Activated T-helper 2 cell treated with anti-CD3 and anti-CD28 coated beads, Interferon-gamma antibody, Interleukin-2, Interleukin-4, amounts not matched to agents 10 μg/mL and 5 μg/mL and 100 μg/mL, durations not matched to agents 14 hours and 24 hours and 36 hours (primary cell): ENCODE measurements at regions not wholly inside any gene's neighbourhood (a gene's known extent, or its start where the extent isn't known, plus 50 kb on each side); places are given as distances from the start of the nearest gene placed in this dataset.
"Not testable (repeated sequence)": the region's sequence is repeated elsewhere in the genome, so short reads cannot be mapped to it uniquely, and the experiment has no call there.

ENCODE experiments used
- DNase-seq: peaks from one replicate; pipeline ENCODE4 v3.0.0; 2021; ENCODE audit warnings: low spot score
- H3K27ac Mint-ChIP-seq: one replicate; pipeline ENCODE4 v1.8.0; 2021; ENCODE audit warnings: mixed read lengths
- H3K27me3 Mint-ChIP-seq: one replicate; pipeline ENCODE4 v1.8.0; 2021; ENCODE audit warnings: low read depth, mixed read lengths
- H3K36me3 Mint-ChIP-seq: one replicate; pipeline ENCODE4 v1.8.0; 2021; ENCODE audit warnings: low read depth, mixed read lengths
- H3K4me1 Mint-ChIP-seq: one replicate; pipeline ENCODE4 v1.8.0; 2021; ENCODE audit warnings: low read depth, mixed read lengths
- H3K4me3 Mint-ChIP-seq: one replicate; pipeline ENCODE4 v1.8.0; 2021; ENCODE audit warnings: low read depth, mild to moderate bottlenecking, moderate library complexity, mixed read lengths
- H3K9me3 Mint-ChIP-seq: one replicate; pipeline ENCODE4 v1.8.0; 2021; ENCODE audit warnings: mixed read lengths
- intact Hi-C: fragments of 100-400 bp; cut with micrococcal nuclease; formaldehyde crosslinking; loops from one replicate; pipeline ENCODE4 v1.15.1; 2023

DNA sequence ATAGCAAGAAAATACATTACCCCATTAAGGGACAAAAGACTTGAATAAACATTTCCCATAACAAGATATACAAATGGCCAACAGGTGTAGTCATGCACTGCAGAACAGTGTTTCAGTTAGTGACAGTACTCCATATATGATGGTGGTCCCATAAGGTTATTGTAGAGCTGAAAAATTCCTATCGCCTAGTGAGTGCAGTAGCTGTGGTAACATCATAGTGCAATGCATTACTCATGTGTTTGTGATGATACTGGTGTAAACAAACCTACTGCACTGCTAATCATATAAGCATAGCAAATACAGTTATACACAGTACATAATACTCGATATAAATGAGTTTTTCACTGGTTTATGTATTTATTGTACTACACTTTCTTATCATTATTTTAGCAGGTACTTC lies 168.7 kb downstream of the C12orf75 start:
- no peak overlapping the region for H3K4me3 Mint-ChIP-seq
- H3K9me3 Mint-ChIP-seq = peaks cover 4% of the 10 kb centered on the region
- H3K27ac Mint-ChIP-seq = no peak overlapping the region
- no peak for DNase-seq
- intact Hi-C loops = no loop called here
- no peaks in the 10 kb centered on the region for H3K4me1 Mint-ChIP-seq
- H3K36me3 Mint-ChIP-seq = no peaks in the 10 kb centered on the region
- H3K27me3 Mint-ChIP-seq = peaks cover 5% of the 10 kb centered on the region

DNA sequence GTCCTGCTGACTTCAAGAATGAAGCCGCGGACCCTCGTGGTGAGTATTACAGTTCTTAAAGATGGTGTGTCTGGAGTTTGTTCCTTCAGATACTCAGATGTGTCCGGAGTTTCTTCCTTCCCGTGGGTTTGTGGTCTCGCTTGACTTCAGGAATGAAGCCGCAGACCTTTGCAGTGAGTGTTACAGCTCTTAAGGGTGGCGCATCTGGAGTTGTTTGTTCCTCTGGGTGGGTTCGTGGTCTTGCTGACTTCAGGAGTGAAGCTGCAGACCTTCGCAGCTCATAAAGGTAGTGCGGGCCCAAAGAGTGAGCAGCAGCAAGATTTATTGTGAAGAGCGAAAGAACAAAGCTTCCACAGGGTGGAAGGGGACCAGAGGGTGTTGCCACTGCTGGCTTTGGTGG lies 170.2 kb downstream of the C12orf75 start:
- H3K4me3 Mint-ChIP-seq, H3K27ac Mint-ChIP-seq, intact Hi-C loops, H3K9me3 Mint-ChIP-seq, H3K4me1 Mint-ChIP-seq, DNase-seq, H3K36me3 Mint-ChIP-seq, H3K27me3 Mint-ChIP-seq: not testable (repeated sequence)

DNA sequence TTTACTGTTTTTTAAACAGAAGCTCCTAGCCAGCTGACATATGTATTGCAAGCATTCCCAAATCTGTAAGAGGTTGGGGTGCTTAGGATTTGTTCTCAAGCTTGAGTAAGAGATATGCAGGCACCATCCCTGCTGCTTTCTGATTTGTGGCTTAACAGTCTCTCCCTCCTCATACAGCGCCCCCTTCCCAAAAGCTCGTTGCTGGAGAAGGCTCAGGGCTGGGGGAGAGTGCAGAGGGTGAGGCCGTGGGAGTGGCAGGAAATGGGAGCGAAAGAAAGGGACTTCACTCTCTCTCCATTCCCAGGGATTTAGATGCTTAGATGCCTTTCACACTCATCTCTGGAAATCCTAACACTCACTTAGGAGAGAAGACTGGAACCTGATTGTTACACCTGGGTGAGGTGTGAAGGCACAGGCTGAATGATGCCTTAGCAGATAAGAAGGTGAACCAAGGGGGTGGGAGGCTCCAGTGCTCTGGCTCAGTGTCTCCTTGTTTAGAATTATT lies 172.0 kb downstream of the C12orf75 start:
- intact Hi-C loops = no loop called here
- Mint-ChIP-seq H3K9me3 (no peaks in the 10 kb centered on the region), H3K36me3 (no peaks in the 10 kb centered on the region), H3K27ac (no peak overlapping the region), H3K4me3 (no peak overlapping the region), H3K4me1 (no peaks in the 10 kb centered on the region), H3K27me3 (peaks cover 8% of the 10 kb centered on the region)
- DNase-seq = no peak

DNA sequence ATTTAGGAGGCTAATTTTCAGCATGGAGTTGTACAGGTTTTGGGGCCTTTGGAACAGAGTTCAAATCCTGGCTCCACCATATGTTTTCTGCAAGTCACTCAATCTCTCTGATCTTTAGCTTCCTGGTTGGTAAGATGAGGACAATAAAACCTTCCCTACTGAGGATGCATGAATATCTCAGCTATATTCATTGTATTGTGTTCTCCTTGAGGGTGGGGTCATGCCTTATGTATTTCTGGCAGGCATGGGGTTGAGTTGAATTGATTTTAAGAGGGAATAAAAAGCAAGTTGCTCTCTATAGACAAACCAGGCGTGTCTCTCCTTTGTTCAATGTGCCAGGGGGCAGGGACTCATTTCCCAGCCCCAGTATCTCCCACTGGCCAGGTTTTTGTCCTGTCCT lies 173.1 kb downstream of the C12orf75 start:
- DNase-seq = no peak
- H3K4me1 Mint-ChIP-seq = no peaks in the 10 kb centered on the region
- no peaks in the 10 kb centered on the region for H3K36me3 Mint-ChIP-seq
- H3K27ac Mint-ChIP-seq = no peak overlapping the region
- H3K4me3 Mint-ChIP-seq = no peak overlapping the region
- no peaks in the 10 kb centered on the region for H3K9me3 Mint-ChIP-seq
- peaks cover 8% of the 10 kb centered on the region for H3K27me3 Mint-ChIP-seq
- intact Hi-C loops = no loop called here

DNA sequence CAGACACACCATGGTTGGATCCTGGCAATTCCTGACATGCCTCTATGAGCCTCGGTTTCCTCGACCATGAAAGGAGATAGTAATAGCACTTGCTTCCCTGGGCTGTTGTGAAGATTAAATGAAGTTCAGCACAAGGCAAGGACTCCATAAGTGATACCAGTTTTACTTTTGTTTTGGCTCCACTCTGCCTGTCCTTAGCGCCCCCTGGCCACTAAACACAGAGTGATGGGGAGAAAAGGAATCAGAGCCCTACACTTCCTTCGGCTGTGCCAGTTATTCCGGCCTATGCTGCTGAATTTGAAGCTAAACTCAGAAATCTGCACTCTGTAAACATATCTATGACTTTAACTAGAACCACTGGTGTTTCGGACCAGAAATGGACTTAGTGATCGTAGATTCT lies 173.8 kb downstream of the C12orf75 start:
- H3K9me3 Mint-ChIP-seq = no peaks in the 10 kb centered on the region
- no peaks in the 10 kb centered on the region for H3K4me1 Mint-ChIP-seq
- DNase-seq = no peak
- intact Hi-C loops = no loop called here
- H3K36me3 Mint-ChIP-seq = no peaks in the 10 kb centered on the region
- no peak overlapping the region for H3K4me3 Mint-ChIP-seq
- H3K27ac Mint-ChIP-seq = no peak overlapping the region
- H3K27me3 Mint-ChIP-seq = peaks cover 8% of the 10 kb centered on the region

DNA sequence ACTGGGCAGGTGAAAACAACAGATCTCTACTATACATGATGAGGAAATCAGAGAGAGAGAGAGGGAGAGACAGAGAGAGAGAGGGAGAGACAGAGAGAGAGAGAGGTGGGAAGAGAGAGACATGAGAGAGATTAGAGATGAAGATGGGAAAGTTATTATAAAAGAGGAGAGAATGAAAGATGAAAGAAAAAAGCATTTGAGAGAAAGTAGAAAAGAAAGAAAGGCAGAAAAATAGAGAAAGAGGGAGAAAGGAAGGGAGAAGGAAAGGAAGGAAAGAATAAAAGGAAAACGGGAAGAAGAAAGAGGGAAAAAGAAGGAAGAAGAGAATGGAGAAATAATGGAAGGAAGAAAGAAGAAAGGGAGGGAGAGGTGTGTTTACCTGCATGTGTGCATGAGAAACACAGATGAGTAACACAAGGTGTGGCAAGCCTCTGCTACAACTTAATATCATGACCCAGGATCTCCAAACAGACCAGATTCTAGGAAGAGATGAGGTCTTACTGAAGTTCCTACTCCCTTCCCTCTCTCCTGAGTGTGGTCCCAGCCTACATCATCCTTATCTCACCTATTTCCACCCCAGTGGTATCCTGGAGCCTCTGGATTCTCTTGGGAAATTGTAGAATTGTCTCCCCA lies 176.3 kb downstream of the C12orf75 start:
- Mint-ChIP-seq H3K27me3 (peaks cover 5% of the 10 kb centered on the region), H3K9me3 (no peaks in the 10 kb centered on the region), H3K27ac (no peak overlapping the region), H3K4me3 (no peak overlapping the region), H3K36me3 (no peaks in the 10 kb centered on the region), H3K4me1 (no peaks in the 10 kb centered on the region)
- intact Hi-C loops = no loop called here
- no peak for DNase-seq

DNA sequence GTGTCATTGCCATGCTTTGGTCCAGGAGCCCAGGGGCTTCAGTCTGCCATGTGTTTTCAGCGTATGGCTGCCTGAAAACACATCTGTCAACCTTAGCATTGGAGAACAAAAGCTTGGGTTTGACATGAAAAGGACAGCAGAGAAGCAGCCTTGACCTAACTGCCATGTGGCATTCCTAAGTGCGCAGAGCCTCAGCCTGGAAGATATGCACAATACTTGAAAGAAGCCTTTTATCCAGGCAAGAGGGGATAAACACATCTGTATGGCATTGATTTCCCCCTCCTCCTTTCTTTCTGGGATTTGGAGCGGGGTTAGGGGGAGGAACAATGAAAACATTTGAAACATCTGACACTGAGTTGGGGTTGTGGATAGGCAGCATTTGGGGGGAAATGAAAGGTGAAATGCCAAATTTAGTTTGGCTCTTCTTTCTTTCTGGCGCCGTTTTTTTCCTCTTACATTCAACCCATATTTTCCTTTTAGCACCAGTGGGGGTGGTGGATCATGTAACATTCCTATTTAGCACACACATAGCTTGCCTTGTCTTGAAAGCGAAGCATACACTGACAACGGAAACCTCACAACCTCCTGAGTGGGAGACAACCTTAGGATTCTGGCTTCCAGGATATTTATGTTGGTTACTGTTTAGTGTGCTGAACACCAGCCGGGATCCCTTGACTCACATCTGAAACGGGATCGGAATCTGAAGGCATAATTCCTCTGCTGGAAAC lies 177.0 kb downstream of the C12orf75 start:
- Mint-ChIP-seq H3K4me1 (no peaks in the 10 kb centered on the region), H3K27me3 (peaks cover 5% of the 10 kb centered on the region), H3K9me3 (no peaks in the 10 kb centered on the region), H3K4me3 (no peak overlapping the region), H3K27ac (no peak overlapping the region), H3K36me3 (no peaks in the 10 kb centered on the region)
- no peak for DNase-seq
- intact Hi-C loops = no loop called here

DNA sequence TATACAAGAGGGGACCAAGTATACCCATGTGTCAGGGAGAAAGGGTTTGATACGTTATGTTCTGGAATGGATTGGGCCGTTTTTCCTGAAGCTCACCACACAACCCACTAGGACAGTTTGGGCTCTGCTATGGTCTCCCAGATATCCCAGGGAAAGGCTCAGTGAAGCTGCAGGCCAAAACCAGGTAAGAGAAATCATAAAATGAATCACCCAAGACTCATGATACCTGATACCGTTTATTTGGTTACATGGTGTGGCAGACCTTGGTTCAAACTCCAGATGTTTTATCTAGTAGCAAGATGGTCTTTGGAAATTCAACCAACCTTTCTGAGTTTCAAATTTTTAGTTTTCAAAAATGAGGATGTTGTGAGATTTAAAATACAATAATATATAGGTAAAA lies 177.6 kb downstream of the C12orf75 start:
- H3K36me3 Mint-ChIP-seq = no peaks in the 10 kb centered on the region
- no peak overlapping the region for H3K27ac Mint-ChIP-seq
- peaks cover 5% of the 10 kb centered on the region for H3K27me3 Mint-ChIP-seq
- H3K9me3 Mint-ChIP-seq = no peaks in the 10 kb centered on the region
- intact Hi-C loops = no loop called here
- no peak overlapping the region for H3K4me3 Mint-ChIP-seq
- DNase-seq = no peak
- H3K4me1 Mint-ChIP-seq = no peaks in the 10 kb centered on the region

DNA sequence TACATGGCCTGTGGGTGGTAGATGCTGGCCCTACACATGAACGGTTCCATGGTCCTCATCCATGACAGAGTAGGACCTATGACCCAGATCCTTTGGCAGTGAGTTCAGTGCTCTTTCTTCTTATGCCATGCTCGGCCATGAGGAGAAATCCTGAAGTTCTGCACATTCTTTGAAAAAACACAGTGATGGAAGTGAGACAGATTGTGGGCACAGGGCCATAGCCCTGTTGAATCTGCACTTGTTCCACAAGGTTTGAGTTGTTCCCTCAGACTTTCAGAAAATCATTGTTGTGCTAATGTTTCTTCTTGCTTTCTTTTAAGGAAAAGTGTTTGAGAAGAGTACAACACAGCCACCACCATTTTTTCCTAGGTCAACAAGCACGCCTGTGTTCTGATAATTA lies 180.0 kb downstream of the C12orf75 start:
- no peak overlapping the region for H3K4me3 Mint-ChIP-seq
- H3K4me1 Mint-ChIP-seq = no peaks in the 10 kb centered on the region
- H3K36me3 Mint-ChIP-seq = no peaks in the 10 kb centered on the region
- no peaks in the 10 kb centered on the region for H3K9me3 Mint-ChIP-seq
- no peak overlapping the region for H3K27ac Mint-ChIP-seq
- intact Hi-C loops = no loop called here
- DNase-seq = no peak
- peaks cover 5% of the 10 kb centered on the region for H3K27me3 Mint-ChIP-seq

DNA sequence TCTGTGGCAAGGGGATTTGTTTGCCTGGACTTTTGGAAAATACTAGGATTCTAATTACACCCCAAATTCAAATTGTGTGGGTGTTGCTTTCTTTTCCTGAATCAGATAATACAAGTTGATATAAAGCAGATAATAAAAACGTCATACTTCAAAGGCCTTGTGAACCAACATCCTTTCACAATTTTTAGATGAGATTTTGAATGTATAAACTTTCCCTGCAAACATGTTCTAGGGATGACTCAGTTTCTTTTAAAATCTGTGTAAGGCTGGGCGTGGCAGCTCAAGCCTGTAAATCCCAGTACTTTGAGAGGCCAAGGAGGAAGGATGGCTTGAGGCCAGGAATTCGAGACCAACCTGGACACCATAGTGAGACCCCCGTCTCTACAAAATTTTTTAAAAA lies 182.4 kb downstream of the C12orf75 start:
- intact Hi-C loops, H3K4me3 Mint-ChIP-seq, H3K9me3 Mint-ChIP-seq, DNase-seq, H3K4me1 Mint-ChIP-seq, H3K27me3 Mint-ChIP-seq, H3K27ac Mint-ChIP-seq, H3K36me3 Mint-ChIP-seq: not testable (repeated sequence)

DNA sequence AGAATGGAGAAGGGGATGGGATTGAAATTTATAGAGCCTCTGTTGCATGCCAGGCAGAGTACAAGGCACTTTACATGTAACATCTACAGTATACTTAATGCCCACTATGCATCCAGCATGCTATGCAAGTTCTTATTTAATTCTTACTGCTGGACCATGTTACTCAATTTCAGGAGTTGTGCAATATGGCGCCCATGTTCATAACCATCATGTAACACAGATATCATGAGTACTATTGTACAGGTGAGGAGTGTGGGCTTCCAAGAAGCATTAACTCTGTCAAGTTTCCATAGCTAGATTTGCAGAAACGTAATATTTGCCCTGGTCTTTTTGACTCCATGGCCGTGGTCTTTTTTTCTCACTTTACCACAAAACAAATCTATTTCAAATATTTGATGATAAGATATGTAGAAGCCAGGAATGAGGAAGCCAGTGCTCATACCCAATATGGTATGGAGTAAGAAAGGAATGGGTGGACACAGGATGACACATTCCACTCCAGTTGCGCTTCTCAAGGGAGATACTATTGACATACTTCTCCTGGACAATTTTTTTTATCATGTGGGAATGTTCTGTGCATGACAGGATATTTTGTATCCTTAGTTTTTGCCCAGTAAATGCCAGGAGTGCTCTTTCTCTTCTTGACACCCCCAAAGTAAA lies 191.8 kb downstream of the C12orf75 start:
- H3K36me3 Mint-ChIP-seq = no peaks in the 10 kb centered on the region
- H3K27me3 Mint-ChIP-seq = peaks cover 1% of the 10 kb centered on the region
- intact Hi-C loops = no loop called here
- H3K4me1 Mint-ChIP-seq = no peaks in the 10 kb centered on the region
- no peak overlapping the region for H3K4me3 Mint-ChIP-seq
- H3K9me3 Mint-ChIP-seq = no peaks in the 10 kb centered on the region
- no peak for DNase-seq
- no peak overlapping the region for H3K27ac Mint-ChIP-seq

DNA sequence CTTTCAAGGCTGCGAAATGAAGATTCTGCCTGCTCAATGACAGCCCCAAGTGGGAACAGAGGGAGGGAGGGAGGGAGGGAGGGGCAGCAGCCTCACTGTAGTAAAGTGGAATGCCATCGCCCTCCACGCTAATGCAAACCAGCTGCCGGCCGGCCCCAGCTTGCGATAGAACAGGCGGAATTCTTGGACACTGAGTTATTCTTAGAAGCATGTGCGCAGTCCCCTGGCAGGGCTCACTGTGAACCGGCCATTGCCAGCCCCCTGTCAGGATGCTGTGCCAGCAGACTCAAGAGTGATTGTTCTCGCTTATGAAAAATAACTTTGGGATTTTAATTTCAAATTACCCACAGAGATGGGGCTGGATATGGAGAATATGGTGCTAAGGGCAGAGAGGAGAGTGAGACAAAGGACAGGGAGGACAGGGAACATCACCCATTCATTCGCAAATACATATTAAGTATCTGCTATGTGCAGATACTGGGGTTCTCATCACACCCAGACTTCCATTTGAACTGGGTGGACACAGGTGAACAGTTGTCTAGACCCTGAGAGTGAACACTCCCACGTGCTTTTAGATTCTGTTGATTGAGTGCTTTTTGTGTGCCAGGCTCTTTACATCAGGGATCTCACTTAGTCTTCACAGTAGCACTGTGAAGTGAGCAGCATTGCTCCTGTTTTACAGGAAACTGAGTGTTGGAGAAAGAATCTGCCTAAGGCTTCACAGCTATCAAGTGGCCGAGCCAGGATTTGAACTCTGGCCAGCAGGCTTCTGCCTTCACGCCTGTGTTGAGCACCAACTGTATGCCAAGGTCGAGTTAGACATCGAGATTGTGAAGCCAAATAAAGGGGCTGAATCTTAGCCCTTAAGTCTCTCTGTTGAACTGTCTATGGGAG lies 192.9 kb downstream of the C12orf75 start:
- H3K27me3 Mint-ChIP-seq = peaks cover 1% of the 10 kb centered on the region
- H3K36me3 Mint-ChIP-seq = no peaks in the 10 kb centered on the region
- no peaks in the 10 kb centered on the region for H3K9me3 Mint-ChIP-seq
- H3K27ac Mint-ChIP-seq = no peak overlapping the region
- intact Hi-C loops = no loop called here
- H3K4me3 Mint-ChIP-seq = no peak overlapping the region
- H3K4me1 Mint-ChIP-seq = no peaks in the 10 kb centered on the region
- no peak for DNase-seq
